K562 (cell line): ENCODE measurements at regions not wholly inside any gene's neighbourhood (a gene's known extent, or its start where the extent isn't known, plus 50 kb on each side); places are given as distances from the start of the nearest gene placed in this dataset.

ENCODE experiments used
- ATAC-seq: fragments of 200-7000 bp; cut with Tn5 transposase; 3 replicates; pipeline ENCODE4 v1.9.1; 2020; ENCODE audit warnings: moderate library complexity
- BruUV-seq: library from RNA; stranded (reverse); fragments of 400-500 nt; replicated peaks from 2 replicates; lab custom pipeline; 2021; lab: Mats Ljungman, UMichigan
- CTCF ChIA-PET: fragments of 300-600 bp; formaldehyde crosslinking; extraction: SDS; loops from one replicate; lab custom pipeline; 2021; ENCODE audit warnings: low intra/inter-chr PET ratio; lab: Yijun Ruan, JAX
- POLR2A ChIA-PET: fragments of 300-600, 350-650 bp; sonication (Branson Sonifier 250); formaldehyde crosslinking; extraction: SDS; loops from one replicate; lab custom pipeline; 2021; ENCODE audit warnings: antibody characterized with exemption, inconsistent platforms; lab: Yijun Ruan, JAX
- DNase-seq, 4 experiments: peaks; one replicate each; pipeline versions ENCODE4 v3.0.0 to v3.0.0-alpha.2; 2011 to 2018; ENCODE audit warnings: low spot score in 3 of 4, mixed read lengths in 3 of 4; ENCODE audit errors: extremely low read depth in 1 of 4
- FAIRE-seq: peaks from 2 replicates; lab custom pipeline; 2011; peaks lifted over from hg19 to GRCh38; lab: Jason Lieb, UNC
- H2AFZ ChIP-seq: 2 replicates; pipeline ENCODE4 v1.6.0; 2011; ENCODE audit warnings: low read depth, low read length, control low read depth, inconsistent platforms
- H3K27ac ChIP-seq: fragments of 200-600 bp; 3 replicates; pipeline ENCODE4 v1.8.0; 2011; ENCODE audit warnings: low read depth, mild to moderate bottlenecking, control low read depth, inconsistent platforms, low read length, moderate library complexity, mixed read lengths; ENCODE audit errors: extremely low read depth
- H3K27me3 ChIP-seq, 2 experiments: fragments of 300-600 bp in 1 of 2; 2 replicates in 1 of 2; 3 replicates in 1 of 2; pipeline versions ENCODE4 v1.6.0 to v1.8.0; 2011; ENCODE audit warnings: inconsistent platforms in 2 of 2, low read length in 2 of 2, mild to moderate bottlenecking in 1 of 2, mixed read lengths in 1 of 2, moderate library complexity in 1 of 2; ENCODE audit not compliant: control insufficient read depth in 2 of 2, insufficient read depth in 2 of 2
- H3K36me3 ChIP-seq: fragments of 300-600 bp; 3 replicates; pipeline ENCODE4 v1.8.0; 2011; ENCODE audit warnings: mild to moderate bottlenecking, low read length, inconsistent platforms; ENCODE audit not compliant: control insufficient read depth, insufficient read depth
- H3K4me1 ChIP-seq, 2 experiments: fragments of 200-600 bp in 1 of 2; replicated peaks in 1 of 2; 2 replicates in 1 of 2; 3 replicates in 1 of 2; pipeline versions ENCODE4 v1.5.1 to v1.8.0; 2011; ENCODE audit warnings: inconsistent platforms in 2 of 2, low read length in 2 of 2, mild to moderate bottlenecking in 1 of 2, mixed read lengths in 1 of 2, moderate library complexity in 1 of 2; ENCODE audit not compliant: control insufficient read depth in 2 of 2, insufficient read depth in 2 of 2
- H3K4me2 ChIP-seq: 2 replicates; pipeline ENCODE4 v1.6.1; 2011; ENCODE audit warnings: low read length, control low read depth, inconsistent platforms, mixed read lengths; ENCODE audit not compliant: insufficient read depth
- H3K4me3 ChIP-seq: fragments of 200-600 bp; sonication (generic), shearing (Covaris generic); 2 replicates; pipeline ENCODE4 v1.5.1; 2016; ENCODE audit warnings: control low read depth, inconsistent platforms
- H3K79me2 ChIP-seq: fragments of 200-600 bp; 3 replicates; pipeline ENCODE4 v1.8.0; 2011; ENCODE audit warnings: low read length, inconsistent platforms; ENCODE audit not compliant: control insufficient read depth, insufficient read depth
- H3K9ac ChIP-seq, 2 experiments: 2 replicates each; pipeline versions ENCODE4 v1.6.0 to v1.6.1; 2011; ENCODE audit warnings: low read depth in 2 of 2, low read length in 2 of 2, control low read depth in 1 of 2, inconsistent platforms in 1 of 2, mild to moderate bottlenecking in 1 of 2, mixed read lengths in 1 of 2; ENCODE audit not compliant: insufficient read depth in 1 of 2
- H3K9me1 ChIP-seq: one replicate; pipeline ENCODE4 v1.6.0; 2011; ENCODE audit warnings: inconsistent platforms, mild to moderate bottlenecking, low read length, moderate library complexity; ENCODE audit not compliant: control insufficient read depth, insufficient read depth
- H3K9me3 ChIP-seq: replicated peaks from 2 replicates; pipeline ENCODE4 v1.5.1; 2011; ENCODE audit warnings: low read depth, low read length, inconsistent platforms; ENCODE audit not compliant: control insufficient read depth, insufficient read depth
- H4K20me1 ChIP-seq: replicated peaks from 2 replicates; pipeline ENCODE4 v1.6.1; 2011; ENCODE audit warnings: low read length, inconsistent platforms, mixed read lengths; ENCODE audit not compliant: control insufficient read depth, insufficient read depth
- ATF4 ChIP-seq: fragments of 450-650 bp; formaldehyde crosslinking; IDR thresholded peaks from 2 replicates; pipeline ENCODE4 v1.4.0; 2022; ENCODE audit warnings: mild to moderate bottlenecking, moderate library complexity
- CTCF ChIP-seq, 3 experiments: IDR thresholded peaks in 2 of 3; conservative IDR thresholded peaks in 1 of 3; 2 replicates each; pipeline ENCODE4 v1.5.1; 2011 to 2012; ENCODE audit warnings: low read length in 3 of 3, mild to moderate bottlenecking in 3 of 3, control low read depth in 2 of 3, improper control_type of control experiment in 1 of 3, inconsistent platforms in 1 of 3, low read depth in 1 of 3, mixed read lengths in 1 of 3, moderate library complexity in 1 of 3; ENCODE audit not compliant: insufficient read depth in 2 of 3
- E2F4 ChIP-seq: sonication (generic); formaldehyde crosslinking; IDR thresholded peaks from 2 replicates; pipeline ENCODE4 v1.8.0; 2022; ENCODE audit warnings: mild to moderate bottlenecking, low read depth, missing genetic modification reagents
- ELF1 ChIP-seq: fragments of 200-800 bp; sonication (Bioruptor generic); IDR thresholded peaks from 2 replicates; pipeline ENCODE4 v1.6.1; 2016; ENCODE audit warnings: missing genetic modification characterization, missing compliant biosample characterization
- ELK1 ChIP-seq: sonication (generic); formaldehyde crosslinking; IDR thresholded peaks from 2 replicates; pipeline ENCODE4 v1.8.1; 2022; ENCODE audit warnings: missing genetic modification reagents
- HOMEZ ChIP-seq: fragments of 250-450 bp; sonication (Bioruptor Pico); IDR thresholded peaks from 2 replicates; pipeline ENCODE4 v1.4.0; 2020; ENCODE audit warnings: mild to moderate bottlenecking, moderate library complexity
- MAFF ChIP-seq: IDR thresholded peaks from 2 replicates; pipeline ENCODE4 v1.6.1; 2012; ENCODE audit warnings: low read length, improper control_type of control experiment
- POLR2B ChIP-seq: fragments of 450-650 bp; IDR thresholded peaks from 2 replicates; pipeline ENCODE4 v1.6.1; 2018; ENCODE audit warnings: low read depth; ENCODE audit not compliant: partially characterized antibody
- SOX6 ChIP-seq: fragments of 450-650 bp; IDR thresholded peaks from 2 replicates; pipeline ENCODE4 v1.6.1; 2014; ENCODE audit warnings: mild to moderate bottlenecking
- TFE3 ChIP-seq: fragments of 450-650 bp; formaldehyde crosslinking; IDR thresholded peaks from 2 replicates; pipeline ENCODE4 v1.4.0; 2020; ENCODE audit warnings: mild to moderate bottlenecking, mixed read lengths
- ZFPM2 ChIP-seq: fragments of 250-450 bp; sonication (Bioruptor Pico); IDR thresholded peaks from 2 replicates; pipeline ENCODE4 v1.5.1; 2022; ENCODE audit warnings: mild to moderate bottlenecking
- ZNF232 ChIP-seq: sonication (generic); formaldehyde crosslinking; IDR thresholded peaks from 2 replicates; pipeline ENCODE4 v1.8.0; 2022; ENCODE audit warnings: mild to moderate bottlenecking, missing genetic modification reagents
- ZNF668 ChIP-seq: fragments of 250-450 bp; sonication (Bioruptor Pico); IDR thresholded peaks from 2 replicates; pipeline ENCODE4 v1.8.0; 2022; ENCODE audit warnings: mild to moderate bottlenecking, inconsistent platforms
- WGBS: fragments of 100-300 bp; shearing (Covaris generic); methylation state at CpG from one replicate; pipeline ENCODE4 v1.1.6; 2016; ENCODE audit warnings: low coverage, mixed read lengths; ENCODE audit not compliant: insufficient coverage; ENCODE audit errors: missing lambda C conversion rate; 5-methylcytosine and 5-hydroxymethylcytosine counted together
- in situ Hi-C: fragments of 300-500 bp; cut with MboI; formaldehyde crosslinking; loops from 4 replicates; pipeline ENCODE4 v1.15.0; 2018; ENCODE audit warnings: inconsistent platforms, mixed read lengths
- intact Hi-C: fragments of 100-400 bp; cut with micrococcal nuclease; formaldehyde crosslinking; loops from 2 replicates; pipeline ENCODE4 v1.14.2; 2022

GRCh38 chr4:74544655-74545361, 99.9 kb downstream of the AREG start:
- DNase-seq (peak in 1 of 4 experiments; percentile 32), ATAC-seq (peak; percentile 70), FAIRE-seq (peak; percentile 51)
- Histone ChIP-seq H3K4me1 (peaks cover 0 to 17% of the 10 kb centered on the region in 2 experiments; a peak in 4 of 5 replicates), H3K4me2 (no peak overlapping the region), H3K9ac (no peak overlapping the region), H3K27ac (no peak overlapping the region), H3K9me1 (no peaks in the 10 kb centered on the region), H3K36me3 (no peaks in the 10 kb centered on the region), H3K79me2 (no peaks in the 10 kb centered on the region), H3K4me3 (no peak overlapping the region), H3K9me3 (no peaks in the 10 kb centered on the region), H3K27me3 (no peaks in the 10 kb centered on the region), H4K20me1 (no peaks in the 10 kb centered on the region), H2AFZ (peak overlapping the region; percentile 25; the same call in 1 of the 2 replicates)
- POLR2A ChIA-PET, result interaction anchor here (0.8 to 1.7 kb wide), 2 partner anchors 8 to 166 kb away, joined by 3 to 6 read pairs; no protein-coding TSS in a partner anchor
- WGBS, result 87% methylated on average over 1 of the region's 1 CpG
- in situ Hi-C loops, result no loop called here
- CTCF ChIA-PET, result no interaction called here
- intact Hi-C loops, result no loop called here
- no TSS peak for BruUV-seq
- TF ChIP-seq E2F4 (CRISPR knock-in tag), result no peak
- TF ChIP-seq SOX6, result peak; percentile 26; the same call in 1 of the 2 replicates
- no peak for TF ChIP-seq TFE3 (CRISPR knock-in tag)
- no peak for TF ChIP-seq ZNF668 (CRISPR knock-in tag)
- no peak for TF ChIP-seq ELK1
- TF ChIP-seq ZNF232 (CRISPR knock-in tag), result no peak
- TF ChIP-seq POLR2B, result no peak
- TF ChIP-seq CTCF (IDR thresholded peaks at IDR 0.05 in 2 of 3, conservative IDR thresholded peaks at IDR 0.05 in 1 of 3; ENCODE audit: insufficient read depth in 2 of 3, low read depth in 1 of 3, low read length in 3 of 3), result no peak
- no peak for TF ChIP-seq ZFPM2 (CRISPR knock-in tag)
- TF ChIP-seq HOMEZ (CRISPR knock-in tag), result no peak
- TF ChIP-seq ATF4 (CRISPR knock-in tag), result no peak
- TF ChIP-seq ELF1 (tag), result no peak
- TF ChIP-seq MAFF, result no peak
